NCI-H1417 treated with DMSO at 0.1 percent for 48 hours (cell line): ENCODE measurements at regions not wholly inside any gene's neighbourhood (a gene's known extent, or its start where the extent isn't known, plus 50 kb on each side); places are given as distances from the start of the nearest gene placed in this dataset.
A peak's percentile ranks its signal among the peaks of the same experiment; 100 is the strongest.
"Not testable (repeated sequence)": the region's sequence is repeated elsewhere in the genome, so short reads cannot be mapped to it uniquely, and the experiment has no call there.

Experiments
- DNase-seq: peaks from one replicate; lab custom pipeline; 2025; lab: John Stamatoyannopoulos, UW

DNA sequence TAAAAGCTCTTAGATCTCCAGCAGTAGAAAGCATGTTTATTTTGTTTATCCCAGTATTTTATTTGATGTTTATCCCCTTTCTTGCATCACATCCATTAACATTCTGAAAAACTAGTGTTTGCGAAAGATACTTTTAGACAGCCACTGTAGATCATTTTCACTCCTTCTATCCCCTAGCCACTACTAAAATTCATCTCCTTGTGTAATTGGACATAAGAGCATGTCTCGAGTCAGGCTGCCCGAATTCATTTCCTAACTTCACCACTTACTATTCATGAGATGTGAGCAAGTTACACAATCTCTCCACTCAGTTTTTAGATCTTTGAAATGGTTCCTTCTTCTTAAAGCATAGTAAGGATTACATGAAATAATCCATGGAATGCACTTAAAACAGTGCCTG lies 514.0 kb downstream of the KLF5 start:
- DNase-seq: no peak

DNA sequence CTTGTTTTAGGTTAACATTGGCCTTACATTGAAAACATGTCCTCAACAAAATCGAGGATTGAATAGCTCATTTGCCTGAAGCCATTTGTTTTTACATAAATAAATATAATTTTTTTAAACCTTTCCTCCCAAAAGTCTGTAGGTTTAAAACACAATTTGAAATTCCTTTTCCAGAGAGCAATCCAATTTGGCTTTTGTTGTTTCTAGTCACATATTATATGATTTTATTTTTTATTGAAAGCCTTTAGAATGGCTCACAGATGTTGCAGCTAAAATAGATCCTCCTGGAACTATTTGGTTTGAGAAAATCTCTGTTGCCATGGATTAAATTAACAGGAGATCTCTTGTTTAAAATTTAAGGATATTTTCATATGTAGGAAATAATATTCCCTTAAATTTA lies 512.6 kb downstream of the KLF5 start:
- DNase-seq: no peak

DNA sequence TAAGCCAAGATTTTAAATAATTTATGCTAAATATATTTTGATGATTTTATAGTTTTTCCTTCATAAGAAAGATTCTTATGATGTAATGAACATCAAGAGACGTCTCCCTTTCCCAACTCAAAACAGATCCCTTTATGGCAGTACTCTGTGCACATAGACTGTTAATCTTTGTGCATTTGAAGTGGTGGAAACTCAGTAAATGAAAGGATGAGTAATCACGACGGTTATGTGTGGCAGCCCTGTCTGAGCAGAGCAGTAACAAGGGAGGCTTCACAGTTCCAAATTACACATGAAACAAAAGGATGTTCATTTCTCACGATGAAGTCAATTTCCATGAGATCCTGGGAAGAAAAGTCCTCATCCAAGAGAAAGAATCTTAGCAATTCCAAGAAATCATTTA lies 498.1 kb downstream of the KLF5 start:
- no peak for DNase-seq

DNA sequence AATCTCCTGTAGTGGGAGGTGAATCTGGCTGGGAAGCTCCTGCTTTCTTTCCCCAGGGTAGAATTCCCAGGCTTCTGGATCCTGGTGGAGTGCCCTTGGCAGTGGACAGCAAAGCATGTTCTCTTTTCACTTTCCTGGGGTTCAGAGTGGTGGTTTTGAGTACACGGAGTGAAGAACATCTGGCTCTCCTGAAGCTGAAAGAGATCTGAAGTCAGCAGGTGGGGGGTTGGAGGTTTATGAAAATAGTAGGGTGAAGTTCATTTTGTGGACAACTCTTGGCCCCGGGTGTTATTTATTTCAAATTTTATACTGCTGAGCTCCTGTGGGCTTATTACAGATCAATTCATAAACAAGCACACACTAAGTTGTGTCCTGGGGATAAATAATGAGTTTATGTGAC lies 497.3 kb downstream of the KLF5 start:
- DNase-seq: no peak

DNA sequence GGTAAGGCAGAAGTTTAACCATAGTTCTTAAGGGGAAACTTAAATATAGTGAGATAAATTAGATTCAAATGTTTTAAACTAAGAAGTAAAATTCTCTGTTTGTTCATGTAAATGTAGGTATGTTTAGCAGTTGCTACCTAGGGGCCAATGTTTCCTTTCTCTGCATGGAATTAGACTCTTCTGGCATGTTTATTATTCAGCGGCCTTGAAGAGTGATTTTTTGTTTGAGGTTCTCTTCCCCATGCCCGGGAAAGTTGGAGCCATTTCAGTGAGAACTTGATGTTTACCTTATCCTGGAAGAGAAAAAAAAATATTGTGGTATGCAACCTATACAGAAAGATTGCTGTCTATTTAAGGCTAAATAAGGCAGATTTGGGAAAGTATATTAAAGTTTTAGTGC lies 492.9 kb downstream of the KLF5 start:
- DNase-seq: no peak

DNA sequence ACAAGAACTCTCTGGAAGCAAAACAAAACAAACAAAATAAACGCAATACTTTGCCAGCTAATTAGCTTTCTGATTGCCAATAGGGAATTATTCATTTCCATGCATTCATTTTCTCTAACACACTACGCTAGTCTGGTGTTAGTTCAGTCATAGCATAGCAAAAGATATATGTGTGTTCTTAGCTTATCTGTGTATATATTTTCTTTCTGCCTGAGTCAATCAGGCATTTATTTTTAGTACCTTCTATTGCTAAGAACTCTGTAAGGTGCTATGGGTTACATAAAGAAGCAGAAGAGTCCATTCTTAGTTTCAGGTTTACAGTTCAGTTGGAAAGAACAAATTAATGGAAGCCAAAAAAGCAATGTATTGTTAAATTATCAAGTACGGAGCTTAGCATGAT lies 490.9 kb downstream of the KLF5 start:
- no peak for DNase-seq

DNA sequence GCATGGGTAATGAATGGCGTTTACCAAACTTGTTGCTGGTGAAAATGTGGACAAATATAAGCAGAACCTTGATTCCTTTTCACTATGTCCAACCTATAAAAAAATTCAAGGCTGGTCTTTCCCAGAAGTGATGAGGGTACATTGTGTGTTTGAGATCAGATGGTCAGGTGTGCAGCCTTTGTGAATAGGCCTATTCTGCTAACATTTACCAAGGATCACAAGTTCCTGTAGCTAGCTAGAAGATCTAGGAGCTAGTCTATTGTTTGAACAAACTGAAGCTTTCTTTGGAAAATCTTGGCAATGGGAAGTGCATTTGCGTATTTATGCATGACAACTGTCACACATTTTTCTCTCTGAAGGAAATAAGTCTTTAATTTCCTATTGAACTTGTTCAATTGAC lies 489.6 kb downstream of the KLF5 start:
- no peak for DNase-seq

DNA sequence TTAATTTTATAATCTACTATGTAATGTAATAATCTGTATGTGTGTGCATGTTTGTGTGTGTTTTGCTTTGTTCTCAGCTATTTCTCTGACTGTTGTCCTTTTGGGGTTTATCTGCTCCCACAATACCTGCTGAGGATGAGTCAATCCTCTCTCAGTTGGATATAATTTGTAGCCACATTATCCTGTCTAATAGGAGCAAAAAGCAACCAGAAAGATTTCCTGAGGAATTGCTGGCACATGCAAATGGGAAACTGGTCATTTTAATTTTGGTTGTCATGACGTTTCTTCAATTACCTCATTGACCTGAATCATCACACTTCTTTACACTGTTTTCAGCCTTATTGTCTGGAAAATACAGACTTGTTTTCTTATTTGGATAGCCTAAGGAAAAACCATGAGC lies 488.4 kb downstream of the KLF5 start:
- DNase-seq: no peak

DNA sequence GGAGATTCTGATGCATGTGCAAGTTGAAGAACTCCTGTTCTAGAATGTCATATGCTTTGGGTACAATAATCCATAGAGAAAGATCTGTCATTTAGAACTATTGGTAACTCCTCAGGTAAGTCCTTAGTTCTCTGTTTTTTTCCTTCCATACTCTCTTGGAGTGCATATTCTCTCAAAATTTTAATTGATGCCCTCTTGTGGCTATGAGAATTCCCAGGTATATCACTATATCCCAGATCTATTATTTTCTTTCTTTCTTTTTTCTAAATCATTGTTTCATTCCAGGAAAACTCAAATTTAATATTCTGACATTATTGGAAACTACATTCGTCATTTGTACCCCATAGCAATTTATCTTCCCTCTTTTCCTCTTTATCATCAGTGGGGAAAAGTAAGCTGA lies 485.4 kb downstream of the KLF5 start:
- no peak for DNase-seq

DNA sequence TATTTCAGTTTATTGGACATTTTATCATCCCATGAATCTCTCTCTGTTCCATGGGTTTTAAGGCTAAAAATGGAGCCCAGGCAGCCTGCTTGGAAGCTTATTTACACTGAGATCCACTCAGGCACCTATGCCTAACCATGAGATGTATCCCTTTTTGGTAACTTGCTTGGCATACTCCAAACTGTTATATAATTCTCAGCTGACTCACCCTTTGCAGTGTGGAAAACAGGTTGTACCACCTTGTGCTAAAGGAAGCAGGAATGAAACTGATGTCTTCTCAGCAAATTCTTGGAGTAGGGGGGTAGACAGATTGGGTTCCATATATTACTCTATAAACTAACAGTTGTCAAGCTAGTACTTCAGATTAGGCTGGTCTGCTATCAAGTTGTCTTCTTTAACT lies 483.6 kb downstream of the KLF5 start:
- DNase-seq: no peak

DNA sequence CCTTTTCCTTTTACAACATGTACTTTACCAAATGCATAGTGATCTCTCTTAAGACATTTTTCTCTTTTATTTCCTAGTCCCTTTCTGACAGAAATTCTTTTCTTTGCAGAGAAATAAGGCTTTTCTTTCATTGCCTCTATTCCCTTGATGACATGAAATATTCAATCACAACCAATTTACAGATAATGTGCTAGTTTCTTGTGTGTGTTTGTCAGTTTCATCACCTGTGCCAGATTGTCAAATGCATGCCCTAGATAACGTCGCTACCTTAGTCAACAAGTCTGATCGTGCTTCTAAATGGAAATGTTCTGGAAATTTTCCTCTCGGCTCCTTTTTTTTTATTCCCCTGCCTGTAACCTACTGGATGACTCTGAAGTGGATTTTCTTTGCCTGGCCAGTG lies 478.1 kb downstream of the KLF5 start:
- no peak for DNase-seq

DNA sequence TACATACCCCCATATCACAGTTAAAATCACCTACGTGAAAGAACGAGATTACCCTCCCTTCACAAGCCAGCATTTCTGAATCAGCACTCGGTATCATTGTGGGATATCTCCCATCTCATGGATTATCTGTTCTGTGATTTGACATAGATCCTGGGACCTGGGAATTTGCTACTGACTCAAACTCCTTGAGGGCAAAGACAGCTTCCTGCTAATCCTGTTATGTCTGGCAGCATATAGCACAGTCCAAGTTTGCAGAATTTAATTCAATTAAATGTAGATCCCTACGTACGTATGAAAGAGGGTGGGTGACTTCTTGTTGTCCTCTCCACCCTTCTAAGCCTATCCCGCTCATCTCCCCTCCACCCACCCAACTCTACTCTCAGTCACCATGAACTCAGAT lies 476.5 kb downstream of the KLF5 start:
- DNase-seq: no peak

DNA sequence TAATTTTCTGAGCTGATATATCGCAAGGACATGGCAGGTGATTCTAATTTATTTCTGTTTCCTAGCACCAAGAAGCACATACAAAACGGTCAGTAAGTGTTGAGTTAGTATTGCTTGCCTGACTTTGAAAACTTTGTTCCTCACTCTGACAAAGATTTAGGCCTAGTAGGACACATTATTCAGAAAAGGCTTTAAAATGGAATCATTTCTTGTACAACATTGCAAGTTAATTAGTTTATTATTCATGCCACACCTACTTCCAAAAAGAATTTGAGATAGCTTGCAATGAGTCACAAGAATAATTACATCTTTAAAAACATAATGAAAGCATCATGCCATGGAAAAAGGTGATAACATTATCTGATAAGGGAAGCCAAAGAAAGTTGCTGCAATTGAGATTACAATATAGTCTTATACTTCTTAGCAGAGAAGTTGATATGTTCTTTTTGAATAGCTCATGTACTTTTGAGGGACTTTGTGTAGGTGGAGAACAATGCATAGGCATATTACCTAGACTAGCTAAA lies 474.2 kb downstream of the KLF5 start:
- DNase-seq: no peak

DNA sequence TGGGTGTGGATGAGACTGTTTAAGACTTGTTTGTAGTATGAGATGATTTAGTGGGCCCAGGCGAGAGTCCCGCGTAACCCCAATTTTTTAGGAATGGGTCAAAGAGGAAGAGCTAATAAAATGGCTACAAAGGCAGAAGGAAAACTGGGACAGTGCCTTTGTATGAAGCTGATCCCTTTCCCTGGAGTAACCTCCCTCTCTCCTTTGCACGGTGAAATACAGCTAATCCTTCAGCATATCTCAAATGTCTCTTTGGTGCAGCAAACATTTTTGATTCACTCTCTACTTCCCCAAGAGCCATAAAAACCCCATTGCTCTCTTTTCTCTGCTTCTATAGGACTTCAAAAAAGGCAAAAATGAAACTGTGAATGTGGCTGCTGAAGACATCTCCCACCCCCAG lies 473.8 kb downstream of the KLF5 start:
- DNase-seq: no peak

DNA sequence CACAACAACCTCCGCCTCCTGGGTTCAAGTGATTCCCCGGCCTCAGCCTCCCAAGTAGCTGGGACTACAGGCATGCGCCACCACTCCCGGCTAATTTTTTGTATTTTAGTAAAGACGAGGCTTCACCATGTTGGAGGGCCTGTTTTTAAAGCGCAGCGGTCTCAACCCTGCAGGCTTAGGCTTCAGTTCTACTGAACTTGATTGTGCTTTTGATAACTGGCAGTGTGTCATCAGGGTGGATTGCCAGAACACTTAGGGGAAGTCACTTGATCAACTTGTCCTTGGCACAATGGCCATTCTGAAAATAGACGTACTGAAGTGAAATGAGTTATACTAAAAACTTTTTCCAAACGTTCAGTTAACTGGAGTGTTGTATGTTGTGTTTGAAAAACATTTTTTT lies 472.2 kb downstream of the KLF5 start:
- no peak for DNase-seq

DNA sequence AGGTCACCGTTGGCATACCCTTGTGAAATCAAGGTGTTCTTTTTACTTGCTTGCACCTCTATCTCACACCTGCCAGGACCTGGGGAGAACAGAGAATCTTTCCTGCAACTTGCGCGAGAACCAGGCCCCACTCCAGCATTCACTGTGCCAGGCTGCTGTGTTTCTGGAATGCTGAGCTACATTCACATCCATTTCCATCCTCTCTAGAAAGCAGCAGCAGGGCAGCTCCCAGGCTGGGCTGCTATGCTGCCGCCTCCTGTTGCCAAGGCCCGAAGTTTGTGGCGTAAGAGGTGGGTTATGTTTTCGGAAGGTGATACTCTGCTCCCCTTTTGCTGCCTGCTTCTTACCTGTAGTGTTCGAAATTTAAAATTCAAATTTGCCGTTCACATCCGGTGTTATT lies 464.1 kb downstream of the KLF5 start:
- DNase-seq: no peak

DNA sequence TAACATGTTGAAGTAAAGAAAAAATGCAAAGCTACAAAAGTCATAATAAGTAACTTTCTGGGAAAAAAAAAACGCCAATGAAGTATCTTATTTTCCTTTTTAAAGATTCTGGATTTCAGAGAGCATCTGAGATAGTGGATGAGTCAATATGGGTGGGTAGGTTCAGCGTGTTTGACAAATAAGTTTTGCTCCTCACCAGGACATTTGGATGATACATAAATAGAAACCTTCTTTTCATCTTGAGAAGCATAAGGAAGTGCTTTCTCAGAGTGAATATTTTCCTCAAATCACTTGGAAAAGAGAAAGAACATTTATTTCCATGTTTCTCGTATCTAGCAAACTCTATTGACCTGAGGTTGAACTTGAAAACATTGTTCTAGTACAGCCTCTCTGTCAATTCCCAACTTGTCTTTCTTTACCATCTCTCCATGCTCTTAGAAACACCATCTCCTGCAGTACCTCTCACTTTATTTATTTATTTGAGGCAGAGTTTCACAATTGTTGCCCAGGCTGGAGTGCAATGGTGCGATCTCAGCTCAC lies 463.2 kb downstream of the KLF5 start:
- no peak for DNase-seq

DNA sequence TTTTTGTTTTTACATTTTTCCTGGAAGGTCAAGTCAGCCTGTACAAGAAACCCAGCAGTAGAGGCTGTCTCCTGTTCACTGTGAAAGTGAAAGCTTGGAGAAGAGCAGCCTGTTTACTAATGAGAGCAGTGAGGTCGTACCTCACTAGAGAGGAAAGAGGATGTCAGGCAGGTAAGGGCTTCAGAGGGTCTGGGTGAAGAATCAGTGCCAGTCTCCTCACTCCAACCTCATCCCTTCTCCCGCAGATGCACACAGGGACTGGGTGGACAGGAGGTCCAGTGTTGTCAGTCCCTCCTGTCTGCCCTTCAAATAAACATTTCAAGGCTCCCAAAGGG lies 462.5 kb downstream of the KLF5 start:
- no peak for DNase-seq

DNA sequence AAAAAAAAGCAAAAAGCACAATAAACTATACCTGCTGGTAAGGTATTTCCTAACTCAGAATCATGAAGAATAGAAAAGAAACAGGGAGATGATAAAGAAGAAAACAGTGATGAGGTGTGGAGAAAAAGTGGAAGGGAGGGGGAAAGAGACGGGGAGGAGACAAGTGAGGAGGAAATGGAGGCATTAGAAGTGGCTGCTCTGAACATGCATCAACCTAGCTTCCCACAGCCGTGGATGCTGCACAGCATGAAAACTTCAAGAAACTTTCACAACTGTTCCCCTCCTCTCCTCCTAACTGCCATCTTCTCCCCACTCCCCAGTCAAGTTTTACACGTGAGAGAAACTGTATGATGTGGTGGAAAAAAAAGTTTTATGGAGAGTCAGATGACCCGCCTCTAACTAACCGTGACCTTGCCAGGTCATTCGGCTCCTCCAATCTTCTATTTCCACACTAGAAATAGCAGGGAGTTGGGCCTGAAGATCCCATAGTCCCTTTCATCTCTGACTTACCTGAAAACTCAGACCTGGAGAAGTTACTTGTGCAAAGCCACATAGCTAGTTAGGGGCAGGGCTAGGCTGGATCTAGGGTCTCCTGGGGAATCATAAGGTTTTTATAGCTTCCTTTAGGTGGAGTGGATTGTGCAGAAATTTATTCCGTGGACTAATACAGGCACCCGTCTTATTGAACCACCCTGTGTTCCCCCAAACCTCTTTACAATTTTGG lies 461.9 kb downstream of the KLF5 start:
- DNase-seq: no peak

DNA sequence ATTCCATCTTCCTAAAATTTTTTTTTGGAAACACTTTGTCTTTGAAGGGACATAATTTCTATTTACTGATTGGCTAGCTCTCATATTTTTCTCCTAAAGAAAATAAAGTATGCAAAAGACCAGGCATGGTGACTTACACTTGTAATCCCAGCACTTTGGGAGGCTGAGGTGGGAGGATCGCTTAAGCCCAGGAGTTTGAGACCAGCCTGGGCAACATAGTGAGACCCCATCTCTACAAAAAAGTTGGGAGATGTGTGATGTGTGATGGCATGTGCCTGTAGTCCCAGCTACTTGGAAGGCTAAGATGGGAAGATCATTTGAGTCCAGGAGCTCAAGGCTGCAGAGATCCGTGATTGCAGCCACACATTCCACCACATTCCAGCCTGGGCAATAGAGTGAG lies 461.3 kb downstream of the KLF5 start:
- DNase-seq: not testable (repeated sequence)

DNA sequence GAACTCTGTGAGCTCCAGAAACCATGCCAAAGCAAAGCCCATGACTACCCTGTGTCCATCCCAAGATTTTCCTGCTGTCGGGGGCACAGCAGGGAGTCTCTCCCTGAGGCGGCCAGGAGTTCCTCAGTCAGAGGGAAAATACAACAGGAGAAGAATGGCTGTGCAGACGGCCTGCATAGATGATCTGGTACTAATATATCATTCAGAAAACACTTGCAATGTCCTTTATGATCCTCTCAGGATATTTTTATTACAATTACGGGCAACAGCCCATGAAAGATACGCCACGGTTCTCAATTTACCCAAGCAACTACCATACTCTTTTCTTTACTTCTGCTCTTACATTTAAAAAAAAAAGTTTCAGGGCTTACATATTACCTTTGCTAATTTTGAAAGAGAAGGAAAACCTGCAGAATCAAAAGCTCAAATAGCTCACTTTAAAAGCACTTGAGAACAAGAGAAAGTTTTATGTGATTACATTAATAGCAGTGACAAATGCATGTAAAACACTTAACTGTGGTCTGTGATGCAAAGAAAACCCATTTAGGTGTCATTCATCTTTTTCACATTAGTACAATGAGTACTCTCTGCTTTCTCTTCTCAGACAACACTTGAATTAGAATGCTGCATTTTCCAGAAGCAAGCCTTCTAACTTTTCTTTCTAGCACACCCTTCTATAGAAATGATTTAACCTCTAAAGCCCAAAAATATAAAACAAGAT lies 460.8 kb downstream of the KLF5 start:
- DNase-seq: peak; percentile 33

DNA sequence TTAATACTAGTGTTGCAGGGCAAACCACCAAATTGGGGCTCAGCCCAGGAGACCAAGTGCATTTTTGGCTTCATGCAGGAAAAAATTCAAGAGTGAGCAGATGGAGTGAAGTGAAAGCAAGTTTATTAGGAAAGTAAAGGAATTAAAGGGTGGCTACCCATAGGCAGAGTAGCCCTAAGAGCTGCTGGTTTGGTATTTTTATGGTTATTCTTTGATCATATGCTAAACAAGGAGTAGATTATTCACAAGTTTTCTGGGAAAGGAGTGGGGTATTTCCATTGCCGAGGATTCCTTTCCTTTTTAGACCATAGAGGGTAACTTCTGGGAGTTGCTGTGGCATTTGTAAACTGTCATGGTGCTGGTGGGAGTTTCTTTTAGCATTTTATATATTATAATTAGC lies 459.0 kb downstream of the KLF5 start:
- no peak for DNase-seq

DNA sequence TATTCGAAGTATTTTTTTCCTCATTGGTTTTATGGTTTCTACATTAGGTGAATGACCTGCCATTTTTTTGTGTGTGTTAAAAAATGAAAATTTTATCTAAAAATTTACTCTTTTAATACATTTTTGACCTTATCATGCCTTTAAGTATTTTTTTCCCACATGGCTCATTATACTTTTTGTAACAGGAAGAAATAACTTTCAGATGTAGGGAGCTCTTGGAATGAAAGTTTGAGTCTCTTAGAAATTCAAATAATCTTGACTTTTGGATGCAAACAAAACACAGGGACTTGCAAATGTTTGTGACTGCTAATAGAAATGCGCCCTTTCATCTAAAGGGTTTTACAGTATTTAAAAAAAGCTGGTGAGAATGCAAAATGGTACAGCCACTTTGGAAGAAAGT lies 457.9 kb downstream of the KLF5 start:
- DNase-seq: no peak

DNA sequence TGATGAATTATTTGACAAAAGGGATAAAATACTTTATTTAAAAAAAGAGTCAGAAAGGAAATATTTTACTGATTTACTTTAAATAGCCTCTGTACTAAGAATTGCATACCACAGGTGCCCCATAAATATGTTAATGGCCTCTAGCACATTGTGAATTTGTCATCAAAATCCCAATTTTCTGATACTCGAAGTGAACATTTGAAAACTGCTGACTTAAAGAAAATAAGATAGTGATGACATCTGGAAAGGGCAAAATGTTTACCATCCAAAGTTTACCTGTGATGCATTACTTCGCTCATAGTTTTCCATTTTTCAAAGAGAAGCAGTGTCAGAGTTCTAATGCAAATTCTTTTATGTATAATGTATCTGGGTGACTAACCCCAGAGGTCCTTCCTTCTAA lies 455.4 kb downstream of the KLF5 start:
- no peak for DNase-seq
